ENCODE measurements at regions not wholly inside any gene's neighbourhood (a gene's known extent, or its start where the extent isn't known, plus 50 kb on each side); places are given as distances from the start of the nearest gene placed in this dataset.

DNA sequence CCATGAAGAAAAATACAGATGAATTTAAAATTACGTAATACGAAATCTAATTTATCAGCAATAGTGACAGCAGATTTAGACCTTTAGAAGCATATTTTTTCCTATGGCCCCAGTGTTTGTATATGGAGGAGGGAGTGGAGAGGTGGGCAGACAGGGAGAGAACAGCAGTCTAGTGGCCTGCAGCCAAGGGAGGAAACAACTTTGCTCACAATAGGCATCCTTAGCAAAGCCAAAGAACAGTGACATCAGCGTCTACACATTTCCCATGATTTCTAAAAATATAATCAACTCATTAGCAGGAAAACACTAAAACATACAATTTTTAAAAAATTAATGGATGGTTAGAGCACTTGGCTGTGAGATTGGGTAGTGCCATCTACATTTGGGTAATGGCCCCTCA lies 622.6 kb upstream of the ATP2B1 start:
- 70 to 78% methylated on average over 3 of the region's 3 CpGs for WGBS, 2 donors
- peak in 1 of 2 donors; percentile 39 for DNase-seq
- Histone ChIP-seq H3K4me3 (no peak overlapping the region), H3K36me3 (no peaks in the 10 kb centered on the region), H3K9me3 (no peaks in the 10 kb centered on the region), H3K4me1 (peaks cover 0 to 17% (median 0%) of the 10 kb centered on the region in 9 donors), H3K27me3 (no peaks in the 10 kb centered on the region), H3K27ac (peak overlapping the region in 4 of 10 donors; percentile 9 to 23 (median 21))
- intact Hi-C loops (cut with DNase I), result loop anchor here in 1 of 10 donors (10.0 kb wide), 1 partner anchor 786 kb away; no protein-coding TSS in a partner anchor
- TF ChIP-seq, protein P1, sequence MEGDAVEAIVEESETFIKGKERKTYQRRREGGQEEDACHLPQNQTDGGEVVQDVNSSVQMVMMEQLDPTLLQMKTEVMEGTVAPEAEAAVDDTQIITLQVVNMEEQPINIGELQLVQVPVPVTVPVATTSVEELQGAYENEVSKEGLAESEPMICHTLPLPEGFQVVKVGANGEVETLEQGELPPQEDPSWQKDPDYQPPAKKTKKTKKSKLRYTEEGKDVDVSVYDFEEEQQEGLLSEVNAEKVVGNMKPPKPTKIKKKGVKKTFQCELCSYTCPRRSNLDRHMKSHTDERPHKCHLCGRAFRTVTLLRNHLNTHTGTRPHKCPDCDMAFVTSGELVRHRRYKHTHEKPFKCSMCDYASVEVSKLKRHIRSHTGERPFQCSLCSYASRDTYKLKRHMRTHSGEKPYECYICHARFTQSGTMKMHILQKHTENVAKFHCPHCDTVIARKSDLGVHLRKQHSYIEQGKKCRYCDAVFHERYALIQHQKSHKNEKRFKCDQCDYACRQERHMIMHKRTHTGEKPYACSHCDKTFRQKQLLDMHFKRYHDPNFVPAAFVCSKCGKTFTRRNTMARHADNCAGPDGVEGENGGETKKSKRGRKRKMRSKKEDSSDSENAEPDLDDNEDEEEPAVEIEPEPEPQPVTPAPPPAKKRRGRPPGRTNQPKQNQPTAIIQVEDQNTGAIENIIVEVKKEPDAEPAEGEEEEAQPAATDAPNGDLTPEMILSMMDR (IDR thresholded peaks at IDR 0.05), result no peak
- ATAC-seq, result peak in 4 of 8 donors; percentile 75 to 85 (median 80)

DNA sequence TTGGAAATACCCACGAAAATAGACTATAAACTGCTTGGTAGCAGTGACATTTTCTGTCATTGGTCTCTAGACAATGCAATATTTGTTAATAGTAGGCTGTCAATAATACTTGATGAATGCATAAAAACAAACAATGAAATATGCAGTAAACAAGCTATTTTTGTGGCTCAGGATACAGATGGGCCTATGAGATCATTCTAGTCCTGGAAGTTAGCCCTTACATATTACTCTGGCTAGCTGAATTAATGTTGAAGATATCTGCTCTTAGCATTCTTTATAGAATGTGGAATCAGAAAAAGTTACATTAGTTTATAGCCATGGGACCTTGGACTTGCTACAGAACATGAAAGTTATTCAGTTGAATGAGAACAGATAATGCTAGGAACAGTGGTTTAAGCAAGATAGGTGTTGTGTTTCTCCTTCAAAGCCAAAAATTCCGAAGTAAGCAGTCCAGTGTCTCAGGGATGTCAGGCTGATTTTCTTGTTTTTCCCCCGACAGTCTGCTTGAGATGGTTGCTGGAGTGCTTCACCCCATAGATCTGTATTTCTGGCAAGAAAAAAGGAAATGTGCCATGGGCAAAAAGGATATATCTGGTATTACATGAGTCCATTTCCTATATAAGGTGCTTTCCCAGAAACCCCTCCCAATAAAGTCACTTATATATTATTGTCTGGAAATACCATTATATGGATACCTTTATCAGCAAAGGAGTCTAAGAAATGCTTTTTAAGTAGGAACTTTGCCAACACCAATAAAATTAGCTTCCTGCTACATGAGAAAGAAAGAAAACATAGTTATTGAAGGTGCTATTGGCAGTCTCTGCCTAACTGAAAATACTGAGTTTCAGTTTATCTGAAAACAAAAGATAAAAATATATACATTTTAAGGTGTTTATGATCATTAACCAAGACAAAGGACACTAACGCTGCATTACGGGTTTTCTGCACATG lies 619.4 kb upstream of the ATP2B1 start:
- Histone ChIP-seq H3K27ac (peak overlapping the region in 3 of 10 donors; percentile 13 to 49 (median 42)), H3K36me3 (no peaks in the 10 kb centered on the region), H3K4me1 (peaks cover 0 to 17% (median 0%) of the 10 kb centered on the region in 9 donors), H3K9me3 (no peaks in the 10 kb centered on the region), H3K4me3 (no peak overlapping the region), H3K27me3 (no peaks in the 10 kb centered on the region)
- intact Hi-C loops (cut with DNase I), result no loop called here
- DNase-seq, result no peak
- TF ChIP-seq, protein P1 (IDR thresholded peaks at IDR 0.05), result no peak
- peak in 2 of 8 donors; percentile 20 to 42 for ATAC-seq
- WGBS, 2 donors, result 73 to 76% methylated on average over 5 of the region's 5 CpGs

DNA sequence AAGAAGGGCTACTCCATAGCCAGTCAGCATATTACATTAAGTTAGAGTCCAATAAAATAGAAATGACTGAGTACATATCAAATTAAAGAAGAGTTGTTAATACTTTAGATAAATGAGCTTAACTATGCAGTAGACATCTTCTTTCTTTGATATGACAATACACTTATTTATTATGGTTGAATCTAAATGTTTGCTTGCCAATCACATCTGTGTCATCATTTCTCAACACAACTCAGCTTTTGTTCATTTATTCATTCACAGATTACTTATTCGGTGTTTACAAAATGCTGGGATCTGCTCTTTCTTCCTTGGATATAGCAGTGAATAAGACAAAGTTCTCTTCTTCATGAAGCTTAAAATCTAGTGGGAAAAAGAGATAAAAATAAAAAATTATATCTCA lies 614.6 kb upstream of the ATP2B1 start:
- H3K36me3 ChIP-seq, result no peaks in the 10 kb centered on the region
- peaks cover 0 to 5% (median 0%) of the 10 kb centered on the region in 9 donors for H3K4me1 ChIP-seq
- H3K27me3 ChIP-seq, result no peaks in the 10 kb centered on the region
- ATAC-seq (no peak), DNase-seq (no peak)
- TF ChIP-seq, protein P1 (IDR thresholded peaks at IDR 0.05), result no peak
- intact Hi-C loops (cut with DNase I), result no loop called here
- peaks cover 0 to 11% (median 0%) of the 10 kb centered on the region in 11 donors for H3K9me3 ChIP-seq
- no peak overlapping the region for H3K27ac ChIP-seq
- H3K4me3 ChIP-seq, result no peak overlapping the region
- WGBS, 2 donors, result 85 to 90% methylated on average over 1 of the region's 1 CpG

DNA sequence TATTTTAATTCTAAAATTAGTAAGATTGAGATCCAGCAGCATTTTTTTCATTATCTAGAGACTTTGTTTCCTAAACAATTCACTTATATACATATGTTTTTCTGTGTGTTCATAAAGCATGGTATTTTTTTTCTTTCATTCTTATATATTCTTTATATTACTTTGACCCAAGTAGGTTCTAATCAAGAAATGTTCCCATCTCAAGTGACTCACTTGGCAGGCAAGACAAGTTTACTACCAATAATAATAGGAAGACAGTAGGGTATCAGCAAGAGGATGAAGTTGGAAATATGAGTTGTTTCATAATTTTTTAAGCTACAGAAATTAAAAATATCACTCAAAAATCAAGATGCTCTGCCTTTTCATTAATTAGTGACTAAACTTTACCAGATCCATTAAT lies 613.4 kb upstream of the ATP2B1 start:
- intact Hi-C loops (cut with DNase I), result no loop called here
- no peaks in the 10 kb centered on the region for H3K36me3 ChIP-seq
- ATAC-seq, result no peak

More for the DNA sequence above, 613.4 kb upstream of the ATP2B1 start:
- TF ChIP-seq, protein P1 (IDR thresholded peaks at IDR 0.05), result no peak
- Histone ChIP-seq H3K4me1 (no peaks in the 10 kb centered on the region), H3K9me3 (peaks cover 0 to 11% (median 0%) of the 10 kb centered on the region in 11 donors), H3K27me3 (no peaks in the 10 kb centered on the region), H3K4me3 (no peak overlapping the region), H3K27ac (no peak overlapping the region)
- no peak for DNase-seq

All from heart right ventricle (tissue), 16 donors.